Subcutaneous abdominal adipose tissue (tissue), 5 donors: ENCODE measurements at regions not wholly inside any gene's neighbourhood (a gene's known extent, or its start where the extent isn't known, plus 50 kb on each side); places are given as distances from the start of the nearest gene placed in this dataset.
"Not testable (repeated sequence)": the region's sequence is repeated elsewhere in the genome, so short reads cannot be mapped to it uniquely, and the experiment has no call there.

Source experiments
- H3K27ac ChIP-seq: one replicate; pipeline ENCODE4 v1.7.0; 2013; ENCODE audit warnings: low read depth, mild to moderate bottlenecking, inconsistent platforms, low read length, moderate library complexity
- H3K27me3 ChIP-seq, 5 donors: one replicate each; pipeline ENCODE4 v1.7.0; 2013; ENCODE audit warnings: low read length in 5 of 5, inconsistent platforms in 1 of 5; ENCODE audit not compliant: control insufficient read depth in 5 of 5, insufficient read depth in 4 of 5
- H3K36me3 ChIP-seq, 5 donors: one replicate each; pipeline ENCODE4 v1.7.0; 2013; ENCODE audit warnings: low read length in 5 of 5; ENCODE audit not compliant: control insufficient read depth in 5 of 5, insufficient read depth in 5 of 5
- H3K4me1 ChIP-seq, 5 donors: one replicate each; pipeline ENCODE4 v1.7.0; 2013; ENCODE audit warnings: low read length in 5 of 5, mild to moderate bottlenecking in 3 of 5, moderate library complexity in 1 of 5; ENCODE audit not compliant: control insufficient read depth in 5 of 5, insufficient read depth in 5 of 5
- H3K4me3 ChIP-seq, 5 donors: one replicate each; pipeline ENCODE4 v1.7.0; 2013; ENCODE audit warnings: low read length in 5 of 5, low read depth in 1 of 5
- H3K9ac ChIP-seq, 5 donors: one replicate each; pipeline ENCODE4 v1.7.0; 2013; ENCODE audit warnings: low read length in 5 of 5, mild to moderate bottlenecking in 4 of 5, moderate library complexity in 3 of 5
- H3K9me3 ChIP-seq, 5 donors: one replicate each; pipeline ENCODE4 v1.7.0; 2013; ENCODE audit warnings: low read length in 5 of 5; ENCODE audit not compliant: control insufficient read depth in 5 of 5
- donor health status: healthy.
- donor health status: healthy.
- donor health status: healthy.
- donor health status: healthy.
- donor health status: healthy.

- not testable (repeated sequence) for H3K9ac ChIP-seq, H3K4me3 ChIP-seq, H3K27ac ChIP-seq, H3K9me3 ChIP-seq, H3K36me3 ChIP-seq, H3K27me3 ChIP-seq, H3K4me1 ChIP-seq
These were observed 116.6 kb upstream of the MBNL1 start for GRCh38 chr3:152151877-152152765.

GRCh38 chr3:152153115-152153514, 115.6 kb upstream of the MBNL1 start:
- not testable (repeated sequence) for H3K4me3 ChIP-seq, H3K9ac ChIP-seq, H3K27ac ChIP-seq

GRCh38 chr3:152155246-152156020, 113.3 kb upstream of the MBNL1 start:
- Histone ChIP-seq H3K9ac (no peak overlapping the region), H3K4me1 (peaks cover 0 to 2% (median 0%) of the 10 kb centered on the region in 5 donors), H3K36me3 (no peaks in the 10 kb centered on the region), H3K27ac (no peak overlapping the region), H3K4me3 (no peak overlapping the region), H3K27me3 (no peaks in the 10 kb centered on the region), H3K9me3 (no peaks in the 10 kb centered on the region)

More at GRCh38 chr3:152153115-152153514, 115.6 kb upstream of the MBNL1 start:
- not testable (repeated sequence) for H3K36me3 ChIP-seq, H3K9me3 ChIP-seq, H3K27me3 ChIP-seq, H3K4me1 ChIP-seq

GRCh38 chr3:152156880-152157279, 111.8 kb upstream of the MBNL1 start:
- no peak overlapping the region for H3K27ac ChIP-seq
- peaks cover 0 to 2% (median 0%) of the 10 kb centered on the region in 5 donors for H3K4me1 ChIP-seq
- H3K4me3 ChIP-seq: no peak overlapping the region
- H3K9me3 ChIP-seq: no peaks in the 10 kb centered on the region
- no peak overlapping the region for H3K9ac ChIP-seq
- no peaks in the 10 kb centered on the region for H3K27me3 ChIP-seq
- no peaks in the 10 kb centered on the region for H3K36me3 ChIP-seq

- Histone ChIP-seq H3K36me3 (no peaks in the 10 kb centered on the region), H3K27ac (no peak overlapping the region), H3K9me3 (no peaks in the 10 kb centered on the region), H3K27me3 (no peaks in the 10 kb centered on the region), H3K4me3 (no peak overlapping the region), H3K4me1 (peaks cover 0 to 2% (median 0%) of the 10 kb centered on the region in 5 donors), H3K9ac (no peak overlapping the region)
These were observed 111.4 kb upstream of the MBNL1 start for GRCh38 chr3:152157337-152157736.

- H3K27me3 ChIP-seq: no peaks in the 10 kb centered on the region
- H3K27ac ChIP-seq: no peak overlapping the region
- H3K9me3 ChIP-seq: no peaks in the 10 kb centered on the region
- H3K4me3 ChIP-seq: no peak overlapping the region
- H3K36me3 ChIP-seq: no peaks in the 10 kb centered on the region
- H3K9ac ChIP-seq: no peak overlapping the region
- peaks cover 0 to 2% (median 0%) of the 10 kb centered on the region in 5 donors for H3K4me1 ChIP-seq
These were observed 109.4 kb upstream of the MBNL1 start for GRCh38 chr3:152159328-152159727.

GRCh38 chr3:152160350-152161011, 108.2 kb upstream of the MBNL1 start:
- peaks cover 0 to 2% (median 0%) of the 10 kb centered on the region in 5 donors for H3K4me1 ChIP-seq
- no peak overlapping the region for H3K9ac ChIP-seq
- H3K27ac ChIP-seq: no peak overlapping the region
- H3K4me3 ChIP-seq: no peak overlapping the region
- no peaks in the 10 kb centered on the region for H3K36me3 ChIP-seq
- no peaks in the 10 kb centered on the region for H3K27me3 ChIP-seq
- H3K9me3 ChIP-seq: peaks cover 0 to 2% (median 0%) of the 10 kb centered on the region in 5 donors

GRCh38 chr3:152172460-152172859, 96.3 kb upstream of the MBNL1 start:
- Histone ChIP-seq H3K36me3 (no peaks in the 10 kb centered on the region), H3K9me3 (peaks cover 0 to 5% (median 0%) of the 10 kb centered on the region in 5 donors), H3K27ac (no peak overlapping the region), H3K4me1 (no peaks in the 10 kb centered on the region), H3K9ac (no peak overlapping the region), H3K4me3 (no peak overlapping the region), H3K27me3 (no peaks in the 10 kb centered on the region)

GRCh38 chr3:152173627-152174026, 95.1 kb upstream of the MBNL1 start:
- Histone ChIP-seq H3K9ac (no peak overlapping the region), H3K4me3 (no peak overlapping the region), H3K9me3 (peaks cover 0 to 5% (median 0%) of the 10 kb centered on the region in 5 donors), H3K4me1 (no peaks in the 10 kb centered on the region), H3K27ac (no peak overlapping the region), H3K36me3 (no peaks in the 10 kb centered on the region), H3K27me3 (no peaks in the 10 kb centered on the region)
